ENCODE measurements at regions not wholly inside any gene's neighbourhood (a gene's known extent, or its start where the extent isn't known, plus 50 kb on each side); places are given as distances from the start of the nearest gene placed in this dataset.

DNA sequence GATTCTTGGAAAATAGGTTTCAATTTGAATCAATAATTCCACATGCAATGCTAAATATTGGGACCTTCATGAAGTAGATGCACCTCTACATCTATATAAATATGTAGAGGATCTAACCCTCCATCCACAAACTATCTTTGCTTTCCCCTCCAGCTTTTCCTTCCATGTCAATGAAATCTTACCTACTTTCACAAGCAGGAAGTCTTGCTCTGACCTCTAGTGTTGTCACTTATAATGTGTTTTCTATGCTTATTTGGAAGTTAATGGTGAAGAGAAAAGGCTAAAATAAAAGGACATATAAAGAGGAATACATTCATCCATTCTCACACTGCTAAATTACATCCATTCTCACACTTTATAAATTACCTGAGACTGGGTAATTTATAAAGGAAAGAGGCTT lies 472.7 kb upstream of the DIAPH2 start:
- TF ChIP-seq, protein P1, sequence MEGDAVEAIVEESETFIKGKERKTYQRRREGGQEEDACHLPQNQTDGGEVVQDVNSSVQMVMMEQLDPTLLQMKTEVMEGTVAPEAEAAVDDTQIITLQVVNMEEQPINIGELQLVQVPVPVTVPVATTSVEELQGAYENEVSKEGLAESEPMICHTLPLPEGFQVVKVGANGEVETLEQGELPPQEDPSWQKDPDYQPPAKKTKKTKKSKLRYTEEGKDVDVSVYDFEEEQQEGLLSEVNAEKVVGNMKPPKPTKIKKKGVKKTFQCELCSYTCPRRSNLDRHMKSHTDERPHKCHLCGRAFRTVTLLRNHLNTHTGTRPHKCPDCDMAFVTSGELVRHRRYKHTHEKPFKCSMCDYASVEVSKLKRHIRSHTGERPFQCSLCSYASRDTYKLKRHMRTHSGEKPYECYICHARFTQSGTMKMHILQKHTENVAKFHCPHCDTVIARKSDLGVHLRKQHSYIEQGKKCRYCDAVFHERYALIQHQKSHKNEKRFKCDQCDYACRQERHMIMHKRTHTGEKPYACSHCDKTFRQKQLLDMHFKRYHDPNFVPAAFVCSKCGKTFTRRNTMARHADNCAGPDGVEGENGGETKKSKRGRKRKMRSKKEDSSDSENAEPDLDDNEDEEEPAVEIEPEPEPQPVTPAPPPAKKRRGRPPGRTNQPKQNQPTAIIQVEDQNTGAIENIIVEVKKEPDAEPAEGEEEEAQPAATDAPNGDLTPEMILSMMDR (IDR thresholded peaks at IDR 0.05) = no peak
- no peak for TF ChIP-seq POLR2AphosphoS5 (IDR thresholded peaks at IDR 0.05; ENCODE audit: insufficient read depth in 1 of 2, low read depth in 1 of 2)
